ENCODE measurements at regions not wholly inside any gene's neighbourhood (a gene's known extent, or its start where the extent isn't known, plus 50 kb on each side); places are given as distances from the start of the nearest gene placed in this dataset.

GRCh38 chr21:35953597-35953996, 106.7 kb downstream of the SETD4 start:
- no peak for DNase-seq (ENCODE audit: low read depth)
- no peak for TF ChIP-seq CTCF (IDR thresholded peaks at IDR 0.05; ENCODE audit: insufficient read depth, low read depth, low read length)

GRCh38 chr21:35952651-35953340, 107.5 kb downstream of the SETD4 start:
- DNase-seq (ENCODE audit: low read depth): no peak
- H3K4me3 ChIP-seq (ENCODE audit: low read depth, low read length): no peak overlapping the region
- no peak for TF ChIP-seq CTCF (IDR thresholded peaks at IDR 0.05; ENCODE audit: insufficient read depth, low read depth, low read length)

More at GRCh38 chr21:35953597-35953996, 106.7 kb downstream of the SETD4 start:
- no peak overlapping the region for H3K4me3 ChIP-seq (ENCODE audit: low read depth, low read length)

- no peak for TF ChIP-seq CTCF (IDR thresholded peaks at IDR 0.05; ENCODE audit: insufficient read depth, low read depth, low read length)
- DNase-seq (ENCODE audit: low read depth): no peak
- no peak overlapping the region for H3K4me3 ChIP-seq (ENCODE audit: low read depth, low read length)
These were observed 111.3 kb downstream of the SETD4 start for GRCh38 chr21:35948982-35949381.

- no peak for TF ChIP-seq CTCF (IDR thresholded peaks at IDR 0.05; ENCODE audit: insufficient read depth, low read depth, low read length)
- no peak overlapping the region for H3K4me3 ChIP-seq (ENCODE audit: low read depth, low read length)
These were observed 115.1 kb downstream of the SETD4 start for GRCh38 chr21:35945089-35945671.

GRCh38 chr21:35943752-35944151, 116.6 kb downstream of the SETD4 start:
- no peak for TF ChIP-seq CTCF (IDR thresholded peaks at IDR 0.05; ENCODE audit: insufficient read depth, low read depth, low read length)
- no peak overlapping the region for H3K4me3 ChIP-seq (ENCODE audit: low read depth, low read length)
- DNase-seq (ENCODE audit: low read depth): no peak

More at GRCh38 chr21:35945089-35945671, 115.1 kb downstream of the SETD4 start:
- no peak for DNase-seq (ENCODE audit: low read depth)

DNA sequence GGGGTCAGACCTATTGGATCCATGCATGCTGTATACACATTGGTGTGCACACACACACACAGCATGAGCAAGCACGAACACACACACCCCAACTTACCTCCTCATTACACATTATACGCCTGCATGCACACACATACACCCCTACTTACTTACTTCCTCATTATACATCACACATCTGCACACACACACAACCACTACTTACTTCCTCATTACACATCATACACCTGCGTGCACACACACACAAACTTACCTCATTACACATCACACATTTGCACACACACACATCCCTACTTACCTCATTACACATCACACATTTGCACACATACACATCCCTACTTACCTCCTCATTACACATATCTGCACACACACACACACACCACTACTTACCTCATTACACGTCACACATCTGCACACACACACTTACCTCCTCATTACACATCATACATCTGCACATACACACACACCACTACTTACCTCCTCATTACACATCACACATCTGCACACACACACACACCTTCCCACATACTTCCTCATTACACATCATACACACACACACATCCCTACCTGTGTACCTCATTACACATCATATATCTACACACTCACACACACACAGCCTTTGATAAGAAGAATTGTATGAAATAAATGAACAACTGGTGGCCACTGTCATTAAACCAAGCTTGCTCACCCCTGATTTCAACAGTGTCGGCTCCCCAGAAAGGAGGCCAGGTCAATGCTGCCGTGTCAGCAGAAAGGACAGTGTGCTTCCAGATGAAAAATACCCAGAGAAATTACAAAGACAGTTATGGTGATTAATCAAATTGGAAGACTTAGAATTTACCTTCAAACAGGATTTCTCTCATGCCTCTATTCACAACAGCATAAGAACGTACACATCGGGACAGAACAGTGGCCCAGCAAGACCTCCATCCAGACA, 117.8 kb downstream of the SETD4 start:
- no peak for TF ChIP-seq CTCF (IDR thresholded peaks at IDR 0.05; ENCODE audit: insufficient read depth, low read depth, low read length)
- no peak for DNase-seq (ENCODE audit: low read depth)

More for the DNA sequence above, 117.8 kb downstream of the SETD4 start:
- H3K4me3 ChIP-seq (ENCODE audit: low read depth, low read length): no peak overlapping the region

Data from fibroblast of villous mesenchyme (primary cell).